GM12873 (cell line): ENCODE measurements at regions not wholly inside any gene's neighbourhood (a gene's known extent, or its start where the extent isn't known, plus 50 kb on each side); places are given as distances from the start of the nearest gene placed in this dataset.

Experiments used
- TF ChIP-seq, protein P1 (sequence below): IDR thresholded peaks from 2 replicates; pipeline ENCODE4 v1.5.1; 2012; ENCODE audit warnings: low read depth, mild to moderate bottlenecking, moderate library complexity, low read length, control low read depth; ENCODE audit not compliant: insufficient read depth; ENCODE audit errors: missing control alignments

DNA sequence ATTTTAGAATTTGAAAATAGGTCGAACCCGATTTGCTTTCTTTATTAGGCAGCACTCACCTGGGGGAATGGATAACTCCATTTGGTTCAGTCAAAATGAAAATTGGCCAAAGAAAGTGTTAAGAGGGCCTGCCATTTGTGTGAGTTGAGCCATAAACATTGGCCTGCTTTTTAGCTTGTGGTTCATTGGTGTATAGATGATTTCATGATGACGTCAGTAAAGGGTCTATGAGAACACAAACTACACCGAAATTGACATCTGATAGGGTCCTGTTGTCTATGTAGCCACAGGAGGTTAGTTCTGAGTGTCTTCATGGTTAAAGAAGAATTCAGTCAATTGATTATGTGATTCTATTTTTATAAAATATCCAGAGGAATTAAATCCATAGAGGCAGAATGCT, 1001.5 kb upstream of the EEF2KMT start:
- TF ChIP-seq, protein P1, sequence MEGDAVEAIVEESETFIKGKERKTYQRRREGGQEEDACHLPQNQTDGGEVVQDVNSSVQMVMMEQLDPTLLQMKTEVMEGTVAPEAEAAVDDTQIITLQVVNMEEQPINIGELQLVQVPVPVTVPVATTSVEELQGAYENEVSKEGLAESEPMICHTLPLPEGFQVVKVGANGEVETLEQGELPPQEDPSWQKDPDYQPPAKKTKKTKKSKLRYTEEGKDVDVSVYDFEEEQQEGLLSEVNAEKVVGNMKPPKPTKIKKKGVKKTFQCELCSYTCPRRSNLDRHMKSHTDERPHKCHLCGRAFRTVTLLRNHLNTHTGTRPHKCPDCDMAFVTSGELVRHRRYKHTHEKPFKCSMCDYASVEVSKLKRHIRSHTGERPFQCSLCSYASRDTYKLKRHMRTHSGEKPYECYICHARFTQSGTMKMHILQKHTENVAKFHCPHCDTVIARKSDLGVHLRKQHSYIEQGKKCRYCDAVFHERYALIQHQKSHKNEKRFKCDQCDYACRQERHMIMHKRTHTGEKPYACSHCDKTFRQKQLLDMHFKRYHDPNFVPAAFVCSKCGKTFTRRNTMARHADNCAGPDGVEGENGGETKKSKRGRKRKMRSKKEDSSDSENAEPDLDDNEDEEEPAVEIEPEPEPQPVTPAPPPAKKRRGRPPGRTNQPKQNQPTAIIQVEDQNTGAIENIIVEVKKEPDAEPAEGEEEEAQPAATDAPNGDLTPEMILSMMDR: no peak

DNA sequence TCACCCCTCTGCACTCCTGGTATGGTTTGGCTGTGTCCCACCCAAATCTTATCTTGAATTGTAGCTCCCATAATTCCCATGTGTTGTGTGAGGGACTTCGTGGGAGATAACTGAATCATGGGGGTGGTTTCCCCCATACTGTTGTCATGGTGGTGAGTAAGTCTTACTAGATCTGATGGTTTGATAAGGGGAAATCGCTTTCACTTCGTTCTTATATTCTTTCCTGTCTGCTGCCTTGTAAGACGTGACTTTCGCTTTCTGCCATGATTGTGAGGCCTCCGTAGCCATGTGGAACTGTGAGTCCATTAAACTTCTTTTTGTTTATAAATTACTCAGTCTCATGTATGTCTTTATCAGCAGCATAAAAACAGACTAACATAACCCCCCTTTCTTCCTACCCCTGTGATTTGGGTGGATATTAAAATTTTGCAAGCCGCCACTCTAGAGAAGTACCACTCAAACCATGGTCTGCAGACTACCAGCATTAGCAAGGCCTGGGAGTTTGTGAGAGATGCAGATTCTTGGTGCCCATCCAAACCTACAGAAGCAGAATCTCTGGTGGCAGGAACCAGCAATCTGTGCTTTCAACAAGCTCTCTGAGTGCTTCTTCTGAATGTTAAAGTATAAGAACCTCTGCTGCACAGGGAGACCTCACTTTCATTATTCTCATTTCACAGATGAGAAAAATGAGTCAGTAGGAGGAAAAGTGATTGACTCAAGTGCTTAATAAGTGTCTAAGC, 999.5 kb upstream of the EEF2KMT start:
- TF ChIP-seq, protein P1: no peak

DNA sequence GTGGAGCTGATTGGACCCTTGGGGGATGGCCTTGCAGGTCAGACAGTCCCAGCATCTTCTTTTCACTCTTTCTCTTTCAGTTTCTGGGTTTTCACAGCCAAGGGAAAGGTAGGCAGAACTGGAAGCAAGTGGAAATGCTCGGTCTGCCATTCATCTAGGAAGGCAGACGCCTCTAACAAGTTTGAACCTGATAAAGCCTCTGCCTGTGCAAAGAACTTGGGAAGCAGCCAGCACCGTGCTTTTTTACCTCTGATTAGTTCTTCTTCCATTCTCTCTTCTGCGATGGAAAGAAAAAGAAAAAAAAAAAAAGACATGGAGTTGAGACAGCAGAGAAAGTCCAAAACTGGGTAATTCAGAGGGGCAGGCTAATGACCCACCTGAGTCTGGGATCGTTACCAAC, 997.8 kb upstream of the EEF2KMT start:
- TF ChIP-seq, protein P1: no peak

DNA sequence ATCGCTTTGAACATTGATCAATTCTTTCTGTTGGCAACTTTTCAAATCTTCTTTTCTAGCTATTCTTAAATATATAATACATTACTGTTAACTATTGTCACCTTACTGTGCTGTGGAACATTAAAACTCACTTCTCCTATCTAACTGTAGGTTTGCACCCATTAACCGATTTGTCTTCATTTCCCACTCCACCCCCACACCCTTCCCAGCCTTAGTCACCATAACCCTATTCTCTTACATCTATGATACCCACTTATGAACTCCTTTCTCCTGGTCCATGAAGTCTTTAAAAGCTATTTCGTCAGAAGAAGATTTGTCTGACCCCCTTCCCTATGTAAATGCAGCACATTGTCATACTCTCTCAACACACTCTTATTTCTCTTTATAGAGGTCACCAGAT, 993.4 kb upstream of the EEF2KMT start:
- TF ChIP-seq, protein P1: no peak

DNA sequence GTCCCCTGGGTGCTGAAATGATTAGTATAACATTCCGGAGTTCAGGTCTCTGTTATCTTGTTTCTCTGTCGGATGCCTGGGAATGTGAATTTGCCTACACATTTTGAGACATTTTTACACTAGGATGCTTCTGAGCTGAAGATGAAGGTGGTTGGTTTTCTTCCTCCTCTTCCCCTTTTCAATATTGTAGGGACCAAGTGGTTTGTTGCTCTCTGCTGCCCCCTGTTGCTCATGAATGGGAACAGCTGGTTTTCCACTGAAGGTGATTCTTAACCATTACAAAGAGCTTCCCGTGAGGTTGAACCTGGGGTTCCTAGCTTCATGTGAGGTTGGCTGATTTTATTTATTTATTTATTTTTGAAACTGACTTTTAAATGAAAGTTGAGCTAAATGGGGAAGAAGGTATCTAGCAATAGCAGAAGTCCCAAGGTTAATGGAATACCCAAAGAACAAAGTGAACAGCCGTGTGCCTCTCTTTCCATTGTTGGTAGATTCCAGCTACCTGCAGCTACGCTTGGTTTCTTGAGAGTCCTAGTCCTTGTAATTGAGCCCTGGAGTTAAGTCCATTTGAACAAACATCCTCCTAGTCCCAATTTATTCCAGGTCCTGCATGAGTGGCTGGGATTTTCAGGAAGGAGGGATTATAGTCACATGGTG, 983.9 kb upstream of the EEF2KMT start:
- TF ChIP-seq, protein P1: peak; percentile 66

DNA sequence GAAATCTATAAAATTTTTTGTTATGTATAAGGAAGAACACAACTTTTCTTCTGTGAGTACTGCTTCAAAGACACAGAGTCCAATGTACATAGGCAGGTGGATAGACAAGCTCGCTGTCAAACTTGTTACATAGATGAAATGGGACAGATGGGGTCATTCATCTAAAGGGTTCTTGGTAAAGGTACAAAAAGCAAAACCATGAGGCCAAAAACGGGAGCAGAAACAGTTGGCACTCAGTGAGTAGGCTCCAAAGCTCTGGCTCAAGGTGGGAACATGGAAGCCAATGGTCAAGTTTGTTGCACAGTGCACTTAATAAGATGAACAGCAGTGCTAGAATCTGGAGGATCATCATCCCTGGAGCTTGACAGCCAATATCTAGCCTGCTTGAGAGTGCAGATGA, 979.0 kb upstream of the EEF2KMT start:
- TF ChIP-seq, protein P1: no peak

DNA sequence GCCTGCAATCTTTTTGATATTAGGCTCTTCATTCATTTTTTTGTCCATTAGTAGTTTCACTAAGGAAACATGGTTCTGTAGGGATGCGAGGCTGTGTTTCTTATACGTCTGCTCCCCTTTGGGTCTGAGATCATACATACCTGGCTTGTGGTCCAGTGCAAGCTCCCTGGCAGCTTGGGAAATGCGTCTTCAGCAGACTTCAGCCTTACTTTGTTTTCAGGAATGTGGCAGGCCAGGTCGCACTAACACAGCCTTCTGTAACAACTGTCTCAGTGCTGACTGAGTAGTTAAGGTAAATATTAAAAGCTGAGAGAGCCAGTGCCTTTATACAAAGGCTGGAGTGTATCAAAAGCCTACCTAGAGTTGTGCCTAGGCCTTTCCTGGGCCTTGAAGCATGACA, 970.5 kb upstream of the EEF2KMT start:
- TF ChIP-seq, protein P1: no peak
